ENCODE measurements at regions not wholly inside any gene's neighbourhood (a gene's known extent, or its start where the extent isn't known, plus 50 kb on each side); places are given as distances from the start of the nearest gene placed in this dataset.

DNA sequence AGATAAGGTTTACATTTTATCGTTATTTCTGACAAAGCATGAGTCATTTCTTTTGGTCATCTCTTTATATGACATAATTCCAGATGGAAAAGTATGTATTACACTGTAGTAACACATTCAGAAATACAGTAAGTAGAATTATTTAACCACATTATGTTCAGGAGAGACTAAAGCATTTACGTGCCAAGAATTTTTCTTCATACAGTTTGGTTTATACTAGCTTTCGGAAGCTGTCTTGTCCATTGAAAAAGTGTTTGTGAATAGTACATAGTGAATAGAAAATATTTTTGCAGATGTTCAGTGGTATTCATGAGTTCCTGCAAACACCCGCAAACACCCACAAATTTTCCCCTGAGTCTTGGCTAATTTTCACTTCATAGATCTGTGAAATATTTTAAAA lies 1033.0 kb upstream of the INTU start:
- no peaks in the 10 kb centered on the region for H3K36me3 Mint-ChIP-seq
- no peak overlapping the region for H3K27ac Mint-ChIP-seq
- H3K4me3 Mint-ChIP-seq = no peak overlapping the region
- no peaks in the 10 kb centered on the region for H3K27me3 Mint-ChIP-seq
- no peaks in the 10 kb centered on the region for H3K9me3 Mint-ChIP-seq
- H3K4me1 Mint-ChIP-seq = no peaks in the 10 kb centered on the region

- Mint-ChIP-seq H3K36me3 (no peaks in the 10 kb centered on the region), H3K27ac (no peak overlapping the region), H3K4me3 (no peak overlapping the region), H3K4me1 (no peaks in the 10 kb centered on the region), H3K9me3 (no peaks in the 10 kb centered on the region), H3K27me3 (no peaks in the 10 kb centered on the region)
These were observed 1029.5 kb upstream of the INTU start for GRCh38 chr4:126603210-126603609.

DNA sequence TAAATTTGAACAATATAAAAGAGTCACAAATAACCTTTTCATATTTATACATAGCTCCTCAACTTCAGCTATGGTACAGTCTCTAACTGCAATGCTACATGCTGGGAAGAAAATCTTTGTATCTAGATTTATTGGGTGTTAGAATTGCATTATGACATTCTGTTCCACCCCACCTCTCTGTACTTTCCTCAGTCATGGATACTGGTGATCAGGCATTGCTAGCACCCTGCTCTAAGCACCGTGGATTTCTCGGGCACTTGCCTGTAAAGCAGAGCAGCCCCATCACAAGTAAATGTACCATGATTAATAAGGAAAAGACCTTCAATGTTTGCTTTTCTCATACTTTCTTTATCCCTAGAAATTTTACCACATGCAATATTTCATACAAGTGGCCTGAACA lies 1028.9 kb upstream of the INTU start:
- Mint-ChIP-seq H3K9me3 (no peaks in the 10 kb centered on the region), H3K36me3 (no peaks in the 10 kb centered on the region), H3K27me3 (no peaks in the 10 kb centered on the region), H3K27ac (no peak overlapping the region), H3K4me3 (no peak overlapping the region), H3K4me1 (no peaks in the 10 kb centered on the region)

DNA sequence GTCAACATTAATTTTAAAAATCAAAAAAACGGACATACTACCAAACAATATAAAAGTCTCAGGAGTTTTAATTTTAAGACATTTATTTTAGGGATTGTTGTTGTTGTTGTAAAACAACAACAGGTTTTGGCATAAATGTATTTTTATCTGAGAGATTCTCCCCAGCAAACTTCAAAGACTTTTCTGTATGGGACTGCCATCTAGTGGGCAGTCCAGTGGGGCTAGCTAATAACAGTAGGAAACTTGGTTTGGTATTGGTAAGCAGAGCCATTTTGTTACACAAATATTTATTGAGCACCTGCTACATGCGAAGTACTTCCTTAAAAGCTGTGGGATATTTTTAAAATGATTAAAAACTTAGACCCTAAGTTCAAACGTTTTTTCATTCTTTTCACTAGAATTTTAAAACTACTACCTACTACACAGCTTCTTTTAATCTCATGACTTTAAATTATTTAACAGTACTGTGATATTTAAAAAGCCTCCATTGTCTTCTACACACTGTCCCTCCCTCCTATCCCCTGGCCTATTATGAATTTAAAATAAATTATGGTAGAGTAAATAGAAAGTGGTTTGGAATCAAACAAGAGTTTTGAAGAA lies 1028.4 kb upstream of the INTU start:
- Mint-ChIP-seq H3K36me3 (no peaks in the 10 kb centered on the region), H3K27ac (no peak overlapping the region), H3K4me1 (no peaks in the 10 kb centered on the region), H3K27me3 (no peaks in the 10 kb centered on the region), H3K9me3 (no peaks in the 10 kb centered on the region), H3K4me3 (no peak overlapping the region)

GRCh38 chr4:126610933-126611332 lies 1021.8 kb upstream of the INTU start:
- Mint-ChIP-seq H3K27ac (no peak overlapping the region), H3K4me3 (no peak overlapping the region), H3K36me3 (no peaks in the 10 kb centered on the region), H3K9me3 (peaks cover 2% of the 10 kb centered on the region), H3K4me1 (no peaks in the 10 kb centered on the region), H3K27me3 (no peaks in the 10 kb centered on the region)

- Mint-ChIP-seq H3K36me3 (no peaks in the 10 kb centered on the region), H3K4me3 (no peak overlapping the region), H3K27me3 (no peaks in the 10 kb centered on the region), H3K9me3 (peaks cover 5% of the 10 kb centered on the region), H3K27ac (no peak overlapping the region), H3K4me1 (no peaks in the 10 kb centered on the region)
These were observed 1020.9 kb upstream of the INTU start for GRCh38 chr4:126611900-126612299.

- Mint-ChIP-seq H3K9me3 (peaks cover 5% of the 10 kb centered on the region), H3K36me3 (no peaks in the 10 kb centered on the region), H3K27ac (no peak overlapping the region), H3K27me3 (no peaks in the 10 kb centered on the region), H3K4me3 (no peak overlapping the region), H3K4me1 (no peaks in the 10 kb centered on the region)
These were observed 1018.4 kb upstream of the INTU start for GRCh38 chr4:126614356-126614855.

- Mint-ChIP-seq H3K4me1 (no peaks in the 10 kb centered on the region), H3K36me3 (no peaks in the 10 kb centered on the region), H3K4me3 (no peak overlapping the region), H3K27me3 (no peaks in the 10 kb centered on the region), H3K9me3 (peaks cover 5% of the 10 kb centered on the region), H3K27ac (no peak overlapping the region)
These were observed 1016.0 kb upstream of the INTU start for GRCh38 chr4:126616795-126617194.

- no peak overlapping the region for H3K27ac Mint-ChIP-seq
- no peak overlapping the region for H3K4me3 Mint-ChIP-seq
These were observed 1005.5 kb upstream of the INTU start for GRCh38 chr4:126627255-126627654.

DNA sequence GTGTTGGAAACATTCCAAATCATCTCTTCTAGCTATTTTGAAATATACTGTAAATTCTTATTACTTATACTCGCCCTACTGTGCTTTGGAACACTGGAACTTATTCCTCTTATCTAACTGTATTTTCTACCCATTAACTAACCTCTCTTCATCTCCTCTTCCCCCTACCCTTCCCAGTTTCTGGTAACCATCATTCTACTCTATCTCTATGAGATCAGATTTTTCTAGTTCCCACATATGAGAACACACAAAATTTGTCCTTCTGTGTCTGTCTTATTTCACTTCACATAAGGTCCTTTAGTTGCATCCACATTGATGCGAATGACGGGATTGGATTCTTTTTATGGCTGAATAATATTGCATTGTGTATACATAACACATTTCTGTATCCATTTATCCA lies 1003.8 kb upstream of the INTU start:
- H3K27me3 Mint-ChIP-seq = no peaks in the 10 kb centered on the region
- no peak overlapping the region for H3K4me3 Mint-ChIP-seq
- H3K9me3 Mint-ChIP-seq = peaks cover 5% of the 10 kb centered on the region
- no peaks in the 10 kb centered on the region for H3K36me3 Mint-ChIP-seq
- H3K4me1 Mint-ChIP-seq = no peaks in the 10 kb centered on the region
- no peak overlapping the region for H3K27ac Mint-ChIP-seq

More at GRCh38 chr4:126627255-126627654, 1005.5 kb upstream of the INTU start:
- Mint-ChIP-seq H3K36me3 (no peaks in the 10 kb centered on the region), H3K27me3 (no peaks in the 10 kb centered on the region), H3K4me1 (no peaks in the 10 kb centered on the region), H3K9me3 (peaks cover 5% of the 10 kb centered on the region)

DNA sequence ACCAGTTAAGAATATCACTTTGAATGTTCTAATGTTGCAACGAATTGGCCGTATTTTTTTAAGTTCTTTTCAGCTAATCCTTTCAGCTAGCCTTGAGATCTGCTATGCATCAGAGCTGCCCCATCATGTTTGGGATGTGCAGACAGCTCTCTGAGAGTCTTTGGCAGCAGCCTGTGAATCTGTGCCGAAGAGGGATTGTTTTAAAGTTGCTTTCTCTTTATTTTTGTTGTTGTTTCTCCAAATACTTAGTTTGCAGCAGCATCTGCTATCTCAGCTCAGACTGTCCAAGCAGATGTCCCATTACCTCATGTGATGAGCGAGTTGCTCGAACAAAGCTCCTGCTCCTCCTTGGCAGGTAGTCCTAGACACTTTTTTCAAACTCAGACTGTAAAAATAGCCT lies 1002.5 kb upstream of the INTU start:
- Mint-ChIP-seq H3K4me1 (no peaks in the 10 kb centered on the region), H3K27ac (no peak overlapping the region), H3K36me3 (no peaks in the 10 kb centered on the region), H3K4me3 (no peak overlapping the region), H3K9me3 (peaks cover 5% of the 10 kb centered on the region), H3K27me3 (no peaks in the 10 kb centered on the region)

- H3K9me3 Mint-ChIP-seq = peaks cover 5% of the 10 kb centered on the region
- no peak overlapping the region for H3K4me3 Mint-ChIP-seq
- no peaks in the 10 kb centered on the region for H3K27me3 Mint-ChIP-seq
- H3K4me1 Mint-ChIP-seq = no peaks in the 10 kb centered on the region
- H3K27ac Mint-ChIP-seq = no peak overlapping the region
- no peaks in the 10 kb centered on the region for H3K36me3 Mint-ChIP-seq
These were observed 999.5 kb upstream of the INTU start for GRCh38 chr4:126633306-126633705.

GRCh38 chr4:126637706-126638105 lies 995.1 kb upstream of the INTU start:
- H3K27me3 Mint-ChIP-seq = no peaks in the 10 kb centered on the region

GRCh38 chr4:126647320-126647719 lies 985.4 kb upstream of the INTU start:
- Mint-ChIP-seq H3K27me3 (no peaks in the 10 kb centered on the region), H3K9me3 (no peaks in the 10 kb centered on the region), H3K4me1 (no peaks in the 10 kb centered on the region), H3K4me3 (no peak overlapping the region), H3K27ac (no peak overlapping the region), H3K36me3 (no peaks in the 10 kb centered on the region)

More at GRCh38 chr4:126637706-126638105, 995.1 kb upstream of the INTU start:
- Mint-ChIP-seq H3K36me3 (no peaks in the 10 kb centered on the region), H3K4me3 (no peak overlapping the region), H3K4me1 (no peaks in the 10 kb centered on the region), H3K9me3 (no peaks in the 10 kb centered on the region), H3K27ac (no peak overlapping the region)

GRCh38 chr4:126647756-126648397 lies 984.9 kb upstream of the INTU start:
- H3K4me1 Mint-ChIP-seq = no peaks in the 10 kb centered on the region
- no peaks in the 10 kb centered on the region for H3K27me3 Mint-ChIP-seq
- H3K4me3 Mint-ChIP-seq = no peak overlapping the region

DNA sequence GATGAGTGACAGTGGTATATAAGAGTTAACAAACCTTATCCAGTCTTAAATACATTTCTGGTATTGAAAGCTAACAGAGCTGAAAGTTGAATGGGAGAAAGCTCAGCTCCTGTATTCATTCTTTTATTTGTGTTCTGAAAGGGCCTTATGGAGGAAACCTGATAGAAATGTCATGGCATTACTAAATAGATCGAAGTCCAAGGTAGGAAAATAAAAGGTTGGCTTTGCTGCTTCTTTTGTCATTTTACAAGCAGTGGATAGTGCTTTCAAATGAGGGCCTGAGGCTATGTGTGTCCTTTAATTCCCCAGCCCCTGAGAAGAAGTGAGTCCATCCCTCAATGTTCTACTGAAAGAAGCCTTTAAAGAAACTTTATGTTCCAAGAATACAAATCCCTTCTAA lies 974.3 kb upstream of the INTU start:
- Mint-ChIP-seq H3K4me1 (no peaks in the 10 kb centered on the region), H3K27ac (no peak overlapping the region), H3K9me3 (no peaks in the 10 kb centered on the region), H3K4me3 (no peak overlapping the region), H3K36me3 (no peaks in the 10 kb centered on the region), H3K27me3 (no peaks in the 10 kb centered on the region)

More at GRCh38 chr4:126647756-126648397, 984.9 kb upstream of the INTU start:
- Mint-ChIP-seq H3K36me3 (no peaks in the 10 kb centered on the region), H3K9me3 (no peaks in the 10 kb centered on the region), H3K27ac (no peak overlapping the region)

- Mint-ChIP-seq H3K36me3 (no peaks in the 10 kb centered on the region), H3K27ac (no peak overlapping the region), H3K27me3 (no peaks in the 10 kb centered on the region), H3K4me1 (no peaks in the 10 kb centered on the region), H3K4me3 (no peak overlapping the region), H3K9me3 (no peaks in the 10 kb centered on the region)
These were observed 971.6 kb upstream of the INTU start for GRCh38 chr4:126661194-126661593.

Data from activated naive CD4-positive, alpha-beta T cell treated with anti-CD3 and anti-CD28 coated beads, Interleukin-2, amount 50 U/mL, for 24 hours (primary cell).